HepG2 (cell line): ENCODE measurements at regions not wholly inside any gene's neighbourhood (a gene's known extent, or its start where the extent isn't known, plus 50 kb on each side); places are given as distances from the start of the nearest gene placed in this dataset.

Experiments used
- BRD4 ChIP-seq: sonication (generic); formaldehyde crosslinking; IDR thresholded peaks from 2 replicates; pipeline ENCODE4 v1.4.0; 2020; ENCODE audit warnings: missing genetic modification reagents
- CREM ChIP-seq, 2 experiments: sonication (generic) in 1 of 2; formaldehyde crosslinking in 1 of 2; IDR thresholded peaks; 2 replicates each; pipeline versions ENCODE4 v1.4.0 to v1.6.1; 2016 to 2020; ENCODE audit warnings: antibody characterized with exemption in 1 of 2, mild to moderate bottlenecking in 1 of 2, missing genetic modification reagents in 1 of 2
- GLI4 ChIP-seq: sonication (generic); formaldehyde crosslinking; IDR thresholded peaks from 2 replicates; pipeline ENCODE4 v1.5.1; 2020; ENCODE audit warnings: missing genetic modification reagents, mild to moderate bottlenecking, moderate library complexity, borderline replicate concordance
- KDM1A ChIP-seq: IDR thresholded peaks from 2 replicates; pipeline ENCODE4 v1.6.1; 2016; ENCODE audit warnings: missing compliant biosample characterization
- KDM3A ChIP-seq: IDR thresholded peaks from 2 replicates; pipeline ENCODE4 v1.6.1; 2018; ENCODE audit warnings: low read depth, missing compliant biosample characterization
- MEIS1 ChIP-seq: sonication (generic); formaldehyde crosslinking; IDR thresholded peaks from 2 replicates; pipeline ENCODE4 v1.9.0; 2021; ENCODE audit warnings: mild to moderate bottlenecking, missing genetic modification reagents, moderate library complexity, borderline replicate concordance
- MIER3 ChIP-seq: IDR thresholded peaks from 2 replicates; pipeline ENCODE4 v1.6.1; 2016; ENCODE audit warnings: missing compliant biosample characterization, borderline replicate concordance
- MYC ChIP-seq: sonication (generic); formaldehyde crosslinking; IDR thresholded peaks from 2 replicates; pipeline ENCODE4 v1.9.0; 2021; ENCODE audit warnings: missing genetic modification reagents, borderline replicate concordance
- NCOA5 ChIP-seq: sonication (generic); formaldehyde crosslinking; IDR thresholded peaks from 2 replicates; pipeline ENCODE4 v1.4.0; 2020; ENCODE audit warnings: missing genetic modification reagents
- PAWR ChIP-seq: sonication (generic); formaldehyde crosslinking; IDR thresholded peaks from 2 replicates; pipeline ENCODE4 v1.4.0; 2020; ENCODE audit warnings: missing genetic modification reagents, mild to moderate bottlenecking, borderline replicate concordance
- PRMT3 ChIP-seq: sonication (generic); formaldehyde crosslinking; IDR thresholded peaks from 2 replicates; pipeline ENCODE4 v1.8.1; 2022; ENCODE audit warnings: low read depth, mild to moderate bottlenecking, moderate library complexity, missing genetic modification reagents, borderline replicate concordance
- SALL1 ChIP-seq: sonication (generic); formaldehyde crosslinking; IDR thresholded peaks from 2 replicates; pipeline ENCODE4 v1.8.0; 2022; ENCODE audit warnings: mild to moderate bottlenecking, missing genetic modification reagents
- SAP130 ChIP-seq: IDR thresholded peaks from 2 replicates; pipeline ENCODE4 v1.6.1; 2016; ENCODE audit warnings: low read depth
- SOX5 ChIP-seq: IDR thresholded peaks from 2 replicates; pipeline ENCODE4 v1.6.1; 2016; ENCODE audit warnings: borderline replicate concordance
- TOPORS ChIP-seq: sonication (generic); formaldehyde crosslinking; IDR thresholded peaks from 2 replicates; pipeline ENCODE4 v1.8.0; 2023; ENCODE audit warnings: mild to moderate bottlenecking, missing genetic modification reagents
- YEATS4 ChIP-seq: sonication (generic); formaldehyde crosslinking; IDR thresholded peaks from 2 replicates; pipeline ENCODE4 v1.4.0; 2020; ENCODE audit warnings: missing genetic modification reagents, borderline replicate concordance
- ZC3H4 ChIP-seq: sonication (generic); formaldehyde crosslinking; IDR thresholded peaks from 2 replicates; pipeline ENCODE4 v1.4.0; 2020; ENCODE audit warnings: missing genetic modification reagents, borderline replicate concordance
- ZEB1 ChIP-seq: IDR thresholded peaks from 2 replicates; pipeline ENCODE4 v1.6.1; 2012; ENCODE audit warnings: mild to moderate bottlenecking, low read depth, inconsistent platforms; ENCODE audit not compliant: insufficient replicate concordance
- ZNF180 ChIP-seq: sonication (generic); formaldehyde crosslinking; IDR thresholded peaks from 2 replicates; pipeline ENCODE4 v1.4.0; 2020; ENCODE audit warnings: low read depth, missing genetic modification reagents, borderline replicate concordance
- ZNF33A ChIP-seq: sonication (generic); formaldehyde crosslinking; IDR thresholded peaks from 2 replicates; pipeline ENCODE4 v1.5.1; 2020; ENCODE audit warnings: missing genetic modification reagents, mild to moderate bottlenecking, moderate library complexity, borderline replicate concordance
- ZNF350 ChIP-seq: sonication (generic); formaldehyde crosslinking; IDR thresholded peaks from 2 replicates; pipeline ENCODE4 v1.4.0; 2020; ENCODE audit warnings: mild to moderate bottlenecking, low read depth, missing genetic modification reagents, borderline replicate concordance
- ZNF383 ChIP-seq: sonication (generic); formaldehyde crosslinking; IDR thresholded peaks from 2 replicates; pipeline ENCODE4 v1.4.0; 2020; ENCODE audit warnings: missing genetic modification reagents, mild to moderate bottlenecking, borderline replicate concordance
- ZNF713 ChIP-seq: sonication (generic); formaldehyde crosslinking; IDR thresholded peaks from 2 replicates; pipeline ENCODE4 v1.4.0; 2020; ENCODE audit warnings: mild to moderate bottlenecking, missing genetic modification reagents
- ZNF777 ChIP-seq: sonication (generic); formaldehyde crosslinking; IDR thresholded peaks from 2 replicates; pipeline ENCODE4 v1.4.0; 2020; ENCODE audit warnings: missing genetic modification reagents
- TF ChIP-seq, protein P1 (sequence below): IDR thresholded peaks from 2 replicates; pipeline ENCODE4 v1.6.1; 2012; ENCODE audit warnings: inconsistent platforms
- TF ChIP-seq, protein P2 (sequence below): sonication (generic); formaldehyde crosslinking; IDR thresholded peaks from 2 replicates; pipeline ENCODE4 v1.4.0; 2020; ENCODE audit warnings: missing genetic modification reagents, mild to moderate bottlenecking, borderline replicate concordance
- TF ChIP-seq, protein P3 (sequence below): sonication (generic); formaldehyde crosslinking; conservative IDR thresholded peaks from 2 replicates; pipeline ENCODE4 v1.4.0; 2020; ENCODE audit warnings: missing genetic modification reagents
- TF ChIP-seq, protein P4 (sequence below): IDR thresholded peaks from 2 replicates; pipeline ENCODE4 v1.6.1; 2016; ENCODE audit warnings: mild to moderate bottlenecking, missing biosample characterization, missing genetic modification reagents

DNA sequence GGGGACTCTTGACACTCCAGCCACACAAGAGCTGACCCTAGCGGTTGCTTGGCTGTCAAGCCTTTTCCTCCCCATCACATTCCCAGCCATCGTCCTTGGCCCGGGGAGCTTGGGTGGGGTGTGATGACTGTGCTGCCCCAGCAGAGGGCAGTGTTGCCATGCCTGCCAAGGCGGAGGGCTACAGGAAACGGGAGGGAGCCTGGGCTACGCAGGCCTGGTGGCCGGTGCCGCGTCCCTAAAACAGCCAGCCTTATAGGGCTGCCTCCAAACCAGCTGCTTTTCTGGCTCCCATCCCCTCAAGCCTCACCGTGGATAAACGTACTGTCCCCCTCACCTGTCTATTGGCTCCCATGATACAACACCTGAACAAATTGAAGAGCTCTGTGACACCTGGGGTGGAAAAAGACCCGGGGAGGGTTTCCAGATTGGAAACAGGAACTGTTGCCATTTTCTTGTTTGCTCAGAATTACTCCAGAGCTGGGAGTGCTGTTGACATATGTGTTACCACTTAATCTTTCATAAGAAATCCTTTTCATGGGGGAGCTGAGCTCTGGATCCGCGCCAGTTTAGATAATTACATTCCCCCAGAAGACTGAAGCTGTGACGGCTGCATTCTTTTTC is 72.8 kb upstream of the ASTN2 start (continued):
- peak; percentile 40; the same call in 1 of the 2 replicates for TF ChIP-seq GLI4 (CRISPR knock-in tag)
- TF ChIP-seq BRD4 (CRISPR knock-in tag) = peak; percentile 42; the same call in 1 of the 2 replicates
- no peak for TF ChIP-seq ZNF383
- TF ChIP-seq SALL1 (CRISPR knock-in tag) = peak; percentile 88
- no peak for TF ChIP-seq ZC3H4 (CRISPR knock-in tag)
- TF ChIP-seq ZEB1 = peak; percentile 88
- TF ChIP-seq MEIS1 (CRISPR knock-in tag) = peak; percentile 86; the same call in 1 of the 2 replicates
- peak; percentile 71; the same call in 1 of the 2 replicates for TF ChIP-seq MIER3 (CRISPR knock-in tag)
- TF ChIP-seq TOPORS (CRISPR knock-in tag) = 0 out of 2 replicates have a peak, but pooled peaks have one; percentile 43
- 0 out of 2 replicates have a peak, but pooled peaks have one; percentile 27 for TF ChIP-seq SOX5 (CRISPR knock-in tag)
- peak; percentile 92 for TF ChIP-seq KDM3A
- 0 out of 2 replicates have a peak, but pooled peaks have one; percentile 59 for TF ChIP-seq ZNF713 (CRISPR knock-in tag)
- peak; percentile 56; the same call in 1 of the 2 replicates for TF ChIP-seq MYC (CRISPR knock-in tag)
- no peak for TF ChIP-seq ZNF777
- TF ChIP-seq KDM1A (CRISPR knock-in tag) = peak; percentile 58; the same call in 1 of the 2 replicates
- no peak for TF ChIP-seq NCOA5 (CRISPR knock-in tag)
- TF ChIP-seq PRMT3 = no peak
- TF ChIP-seq, protein P1, sequence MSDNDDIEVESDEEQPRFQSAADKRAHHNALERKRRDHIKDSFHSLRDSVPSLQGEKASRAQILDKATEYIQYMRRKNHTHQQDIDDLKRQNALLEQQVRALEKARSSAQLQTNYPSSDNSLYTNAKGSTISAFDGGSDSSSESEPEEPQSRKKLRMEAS = peak; percentile 32; the same call in 1 of the 2 replicates
- TF ChIP-seq, protein P2, sequence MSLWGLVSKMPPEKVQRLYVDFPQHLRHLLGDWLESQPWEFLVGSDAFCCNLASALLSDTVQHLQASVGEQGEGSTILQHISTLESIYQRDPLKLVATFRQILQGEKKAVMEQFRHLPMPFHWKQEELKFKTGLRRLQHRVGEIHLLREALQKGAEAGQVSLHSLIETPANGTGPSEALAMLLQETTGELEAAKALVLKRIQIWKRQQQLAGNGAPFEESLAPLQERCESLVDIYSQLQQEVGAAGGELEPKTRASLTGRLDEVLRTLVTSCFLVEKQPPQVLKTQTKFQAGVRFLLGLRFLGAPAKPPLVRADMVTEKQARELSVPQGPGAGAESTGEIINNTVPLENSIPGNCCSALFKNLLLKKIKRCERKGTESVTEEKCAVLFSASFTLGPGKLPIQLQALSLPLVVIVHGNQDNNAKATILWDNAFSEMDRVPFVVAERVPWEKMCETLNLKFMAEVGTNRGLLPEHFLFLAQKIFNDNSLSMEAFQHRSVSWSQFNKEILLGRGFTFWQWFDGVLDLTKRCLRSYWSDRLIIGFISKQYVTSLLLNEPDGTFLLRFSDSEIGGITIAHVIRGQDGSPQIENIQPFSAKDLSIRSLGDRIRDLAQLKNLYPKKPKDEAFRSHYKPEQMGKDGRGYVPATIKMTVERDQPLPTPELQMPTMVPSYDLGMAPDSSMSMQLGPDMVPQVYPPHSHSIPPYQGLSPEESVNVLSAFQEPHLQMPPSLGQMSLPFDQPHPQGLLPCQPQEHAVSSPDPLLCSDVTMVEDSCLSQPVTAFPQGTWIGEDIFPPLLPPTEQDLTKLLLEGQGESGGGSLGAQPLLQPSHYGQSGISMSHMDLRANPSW (CRISPR knock-in tag) = peak; percentile 51; the same call in 1 of the 2 replicates
- TF ChIP-seq SAP130 (CRISPR knock-in tag) = no peak
- no peak for TF ChIP-seq ZNF180
- TF ChIP-seq ZNF33A (CRISPR knock-in tag) = no peak
- TF ChIP-seq, protein P3, sequence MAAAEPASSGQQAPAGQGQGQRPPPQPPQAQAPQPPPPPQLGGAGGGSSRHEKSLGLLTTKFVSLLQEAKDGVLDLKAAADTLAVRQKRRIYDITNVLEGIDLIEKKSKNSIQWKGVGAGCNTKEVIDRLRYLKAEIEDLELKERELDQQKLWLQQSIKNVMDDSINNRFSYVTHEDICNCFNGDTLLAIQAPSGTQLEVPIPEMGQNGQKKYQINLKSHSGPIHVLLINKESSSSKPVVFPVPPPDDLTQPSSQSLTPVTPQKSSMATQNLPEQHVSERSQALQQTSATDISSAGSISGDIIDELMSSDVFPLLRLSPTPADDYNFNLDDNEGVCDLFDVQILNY = no peak
- TF ChIP-seq ZNF350 = peak; percentile 94
- TF ChIP-seq, protein P4, sequence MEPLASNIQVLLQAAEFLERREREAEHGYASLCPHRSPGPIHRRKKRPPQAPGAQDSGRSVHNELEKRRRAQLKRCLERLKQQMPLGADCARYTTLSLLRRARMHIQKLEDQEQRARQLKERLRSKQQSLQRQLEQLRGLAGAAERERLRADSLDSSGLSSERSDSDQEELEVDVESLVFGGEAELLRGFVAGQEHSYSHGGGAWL = no peak
- no peak for TF ChIP-seq PAWR (CRISPR knock-in tag)
- peak; percentile 29; the same call in 1 of the 2 replicates for TF ChIP-seq YEATS4 (CRISPR knock-in tag)
- TF ChIP-seq CREM (IDR thresholded peaks at IDR 0.05) = no peak
- TF ChIP-seq CREM (CRISPR knock-in tag; IDR thresholded peaks at IDR 0.05) = no peak
